GM18505 (cell line): ENCODE measurements at regions not wholly inside any gene's neighbourhood (a gene's known extent, or its start where the extent isn't known, plus 50 kb on each side); places are given as distances from the start of the nearest gene placed in this dataset.
"Not testable (repeated sequence)": the region's sequence is repeated elsewhere in the genome, so short reads cannot be mapped to it uniquely, and the experiment has no call there.

Experiments
- ATAC-seq: cut with Tn5 transposase; IDR thresholded peaks from one replicate; pipeline ENCODE4 v1.9.1; 2021; ENCODE audit not compliant: unreplicated experiment
- POLR2A ChIP-seq: IDR thresholded peaks from 4 replicates; pipeline ENCODE4 v1.6.1; 2011; ENCODE audit warnings: borderline replicate concordance; ENCODE audit not compliant: insufficient read depth, insufficient read length; ENCODE audit errors: extremely low read depth

DNA sequence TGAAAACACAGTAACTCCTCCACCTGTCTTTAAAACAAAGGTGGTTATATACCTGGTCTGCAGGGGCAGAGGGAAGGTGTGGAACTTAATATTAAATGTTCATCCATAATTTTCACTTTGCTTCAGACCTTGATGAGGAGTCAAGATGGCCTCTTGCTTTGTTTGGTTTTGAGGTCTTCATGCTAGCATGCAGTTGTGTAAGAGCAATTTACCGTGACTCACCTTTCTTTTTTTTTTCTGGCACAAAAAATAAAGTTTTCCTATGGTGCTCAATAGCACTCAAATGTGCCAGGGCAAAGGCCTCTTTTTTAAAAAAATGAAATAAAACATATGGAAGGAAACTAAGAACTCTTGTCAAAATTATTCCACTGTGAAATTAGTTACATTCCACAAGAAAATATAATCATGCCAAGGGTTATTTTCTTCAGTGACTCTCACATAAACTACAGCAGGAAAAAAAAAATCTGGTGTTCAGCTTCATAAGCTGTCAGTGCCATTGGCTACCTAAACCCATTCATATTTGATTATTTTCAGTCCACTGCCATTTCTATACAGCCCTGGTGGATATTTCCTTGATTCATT is 128.2 kb downstream of the SLC7A11 start:
- peak; percentile 38 for ATAC-seq
- no peak for TF ChIP-seq POLR2A

DNA sequence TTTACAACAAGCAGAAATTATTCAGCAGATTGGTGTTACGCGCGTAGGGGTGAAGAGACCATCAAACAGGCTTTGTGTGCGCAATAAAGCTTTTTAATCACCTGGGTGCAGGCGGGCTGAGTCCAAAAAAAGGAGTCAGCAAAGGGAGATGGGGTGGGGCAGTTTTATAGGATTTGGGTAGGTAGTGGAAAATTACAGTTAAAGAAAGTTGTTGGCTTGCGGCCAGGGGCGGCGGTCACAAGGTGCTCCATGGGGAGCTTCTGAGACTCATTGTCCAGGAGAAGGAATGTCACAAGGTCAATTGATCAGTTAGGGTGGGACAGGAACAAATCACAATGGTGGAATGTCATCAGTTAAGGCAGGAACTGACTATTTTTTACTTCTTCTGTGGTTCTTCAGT is 129.3 kb downstream of the SLC7A11 start:
- ATAC-seq, result not testable (repeated sequence)

DNA sequence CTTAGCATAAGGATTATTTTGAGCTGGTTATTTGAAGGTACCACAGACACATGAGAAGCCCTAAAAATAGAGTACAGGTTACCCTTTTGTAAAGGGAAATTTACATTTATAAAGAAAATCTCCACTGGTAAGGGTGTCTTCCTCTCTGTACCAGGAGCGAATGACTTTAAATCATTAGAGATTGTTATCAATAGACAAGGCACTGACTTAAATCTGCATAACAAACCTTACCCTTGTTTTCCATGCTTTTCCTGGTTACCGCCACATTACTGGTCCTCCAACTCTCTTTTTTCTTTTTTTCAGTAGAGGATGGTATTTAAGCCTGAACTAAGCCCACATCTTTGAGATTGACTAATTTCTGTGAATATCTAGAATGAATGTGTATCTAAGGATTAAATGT is 129.8 kb downstream of the SLC7A11 start:
- TF ChIP-seq POLR2A, result no peak
- no peak for ATAC-seq

DNA sequence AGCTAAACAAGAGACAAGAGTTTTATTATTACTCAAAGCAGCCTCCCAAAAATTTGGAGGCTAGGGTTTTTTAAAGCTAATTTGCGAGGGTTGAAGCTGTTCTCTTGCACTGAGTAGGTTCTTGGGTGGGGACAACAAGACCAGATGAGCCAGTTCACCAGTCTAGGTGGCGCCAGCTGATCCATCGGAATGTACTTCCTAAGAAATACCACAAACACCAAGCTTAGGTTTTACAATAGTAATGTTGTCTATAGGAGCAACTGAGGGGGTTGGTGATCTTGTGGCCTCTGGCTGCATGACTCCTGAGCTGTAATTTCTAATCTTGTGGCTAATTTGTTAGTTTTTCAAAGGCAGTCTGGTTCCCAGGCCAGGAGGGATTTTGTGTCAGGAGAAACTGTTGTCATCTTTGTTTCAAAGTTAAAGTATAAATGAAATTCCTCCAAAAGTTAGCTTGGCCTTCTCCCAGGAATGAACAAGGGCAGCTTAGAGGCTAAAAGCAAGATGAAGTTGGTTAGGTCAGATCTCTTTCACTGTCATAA is 130.6 kb downstream of the SLC7A11 start:
- ATAC-seq, result no peak
- no peak for TF ChIP-seq POLR2A

DNA sequence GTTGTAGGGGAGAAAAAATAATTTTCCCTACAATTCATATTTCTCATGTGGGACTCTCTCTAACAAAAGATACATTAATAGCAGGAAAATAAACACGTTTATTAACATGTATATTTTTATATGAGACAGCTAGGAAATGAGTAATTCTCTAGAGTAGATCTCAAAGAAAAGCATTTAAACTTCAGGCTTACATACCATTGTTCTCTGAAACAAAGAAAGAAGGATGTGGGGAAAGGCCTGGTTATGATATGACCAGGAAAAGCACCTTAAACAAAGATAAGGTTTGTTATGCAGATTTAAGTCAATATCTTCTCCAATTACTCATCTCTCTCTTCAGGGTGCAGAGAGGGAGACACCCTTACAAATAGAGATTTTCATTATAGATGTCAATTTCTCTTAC is 131.3 kb downstream of the SLC7A11 start:
- no peak for TF ChIP-seq POLR2A
- no peak for ATAC-seq

DNA sequence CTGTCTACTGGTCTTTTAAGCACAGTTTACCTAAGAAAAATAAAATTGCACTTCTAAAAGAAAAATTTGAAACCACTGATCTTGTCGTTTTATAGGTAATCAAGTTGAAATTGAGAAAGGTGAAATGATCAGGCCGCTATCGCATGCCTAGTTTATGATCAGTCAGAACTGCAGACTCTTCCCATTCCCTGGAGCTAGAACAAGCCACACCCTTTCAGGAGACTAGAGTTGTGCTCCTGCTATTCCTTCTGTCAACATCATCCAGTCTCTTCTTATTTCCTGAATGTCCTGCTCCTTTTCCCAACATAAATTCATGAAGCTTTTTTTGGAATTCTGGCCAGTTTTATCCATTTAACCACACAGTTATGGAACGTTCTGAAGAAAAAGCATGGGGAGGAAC is 135.1 kb downstream of the SLC7A11 start:
- no peak for ATAC-seq
- TF ChIP-seq POLR2A, result no peak

DNA sequence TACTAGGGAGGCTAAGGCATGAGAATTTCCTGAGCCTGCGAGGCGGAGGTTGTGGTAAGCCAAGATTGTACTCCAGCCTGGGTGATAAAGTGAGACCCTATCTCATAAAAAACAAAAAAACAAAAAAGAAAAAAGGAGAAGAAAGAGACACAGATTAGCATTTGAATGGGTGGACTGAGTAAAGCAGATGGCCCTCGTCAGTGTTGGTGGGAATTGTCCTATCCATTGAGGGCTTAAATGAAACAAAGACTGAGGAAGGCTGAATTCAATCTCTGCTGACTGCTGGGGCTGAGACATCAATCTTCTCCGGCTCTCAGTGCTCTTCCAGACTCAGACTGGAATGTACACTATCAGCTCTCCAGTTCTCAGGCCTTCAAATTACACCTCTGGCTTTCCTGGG is 136.8 kb downstream of the SLC7A11 start:
- no peak for ATAC-seq
- no peak for TF ChIP-seq POLR2A

DNA sequence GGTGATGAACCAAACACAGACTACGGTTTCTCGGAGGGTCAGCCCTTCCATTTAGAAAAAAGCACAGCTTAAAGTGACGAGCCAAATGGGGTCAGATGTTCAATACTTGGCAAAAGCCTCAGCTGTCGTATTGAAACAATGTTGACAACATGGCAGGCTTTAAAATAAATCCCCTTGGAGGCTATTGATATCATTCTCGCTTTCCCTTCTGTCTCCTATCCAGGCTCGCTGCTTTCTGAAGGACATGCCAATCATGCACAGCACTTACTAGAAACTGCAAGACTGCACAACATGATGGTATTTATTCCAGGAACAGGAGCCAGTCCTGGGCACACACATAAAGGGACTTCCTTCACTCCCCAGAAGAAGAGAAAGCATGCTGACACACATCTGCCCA is 137.9 kb downstream of the SLC7A11 start:
- ATAC-seq, result no peak
- TF ChIP-seq POLR2A, result no peak

DNA sequence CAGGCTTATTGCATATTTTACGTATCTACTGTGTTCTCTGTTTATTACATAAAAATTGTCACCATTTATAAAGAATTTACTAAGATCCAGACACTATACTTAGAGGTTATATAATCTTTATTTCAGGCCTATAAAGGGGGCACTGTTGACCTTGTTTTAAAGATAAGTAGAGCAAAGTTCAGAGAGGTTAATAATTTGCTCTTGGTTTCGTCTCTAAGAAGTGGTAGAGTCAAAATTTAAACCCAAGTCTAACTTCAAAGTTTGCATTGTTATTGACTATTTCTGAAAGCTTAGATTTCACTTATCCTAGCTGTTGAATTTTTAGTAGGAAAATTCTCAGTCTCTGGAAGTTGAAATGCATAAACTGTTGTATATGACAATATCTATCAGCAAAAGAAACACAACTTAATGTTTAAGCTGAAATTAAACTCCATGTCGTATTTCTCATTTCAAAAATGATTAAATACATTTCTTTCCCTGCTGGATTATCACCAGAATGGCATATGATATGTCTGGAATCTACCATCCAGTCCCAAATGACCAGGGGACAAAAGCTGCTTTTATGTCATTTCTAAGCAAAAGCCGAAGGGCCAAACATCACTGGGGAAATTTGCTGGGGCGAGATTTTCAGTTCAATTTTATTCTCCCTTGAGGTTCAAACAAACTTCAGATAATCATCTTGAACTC is 138.4 kb downstream of the SLC7A11 start:
- no peak for TF ChIP-seq POLR2A
- ATAC-seq, result no peak

DNA sequence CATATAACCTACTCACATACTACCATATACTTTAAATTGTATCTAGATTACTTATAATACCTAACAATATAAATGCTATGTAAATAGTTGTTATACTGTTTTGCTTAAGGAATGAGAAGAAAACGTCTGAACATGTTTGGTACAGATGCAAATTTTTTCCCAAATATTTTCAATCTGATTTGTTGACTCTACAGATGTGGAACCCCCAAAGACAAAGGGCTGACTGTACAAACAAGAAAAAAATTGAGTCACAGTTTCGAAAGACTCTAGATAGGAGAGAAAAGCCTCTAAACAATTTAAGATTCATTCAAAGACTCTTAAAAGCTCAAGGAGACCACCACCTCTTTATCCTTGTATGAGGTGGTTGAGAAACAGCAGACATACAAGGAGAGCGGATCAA is 142.8 kb downstream of the SLC7A11 start:
- TF ChIP-seq POLR2A, result no peak
- ATAC-seq, result no peak

DNA sequence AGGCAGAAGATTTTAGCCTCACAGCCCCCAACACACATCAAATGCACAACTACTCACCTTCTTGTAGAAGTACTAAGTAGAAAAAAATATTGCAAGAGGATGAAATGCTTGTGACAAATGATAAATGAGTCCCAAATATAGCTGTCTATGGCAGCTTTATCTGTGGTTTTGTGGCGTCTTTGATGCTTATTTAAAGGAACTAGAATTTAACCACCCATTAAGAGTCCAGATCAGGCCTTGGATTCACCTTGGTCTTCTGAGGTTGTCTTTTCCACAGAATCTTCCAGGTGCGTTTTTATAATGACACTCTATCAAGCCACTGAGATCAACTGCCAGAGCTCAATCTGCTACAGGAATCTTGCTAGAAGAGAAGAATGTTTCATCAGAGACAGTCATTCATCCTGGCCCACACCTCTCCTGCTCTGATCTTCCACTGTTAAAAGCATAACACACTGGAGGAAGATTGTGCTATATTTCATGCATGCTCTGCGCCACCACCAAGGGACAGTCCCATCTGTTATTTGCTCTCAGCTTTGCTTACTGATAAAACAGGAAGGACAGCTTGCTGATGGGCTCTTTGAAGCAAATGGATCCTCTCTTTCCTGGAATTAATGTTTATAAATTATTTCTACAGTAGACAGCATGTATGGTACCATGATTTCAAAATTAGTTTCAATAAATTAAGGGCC is 144.1 kb downstream of the SLC7A11 start:
- TF ChIP-seq POLR2A, result no peak
- ATAC-seq, result no peak

DNA sequence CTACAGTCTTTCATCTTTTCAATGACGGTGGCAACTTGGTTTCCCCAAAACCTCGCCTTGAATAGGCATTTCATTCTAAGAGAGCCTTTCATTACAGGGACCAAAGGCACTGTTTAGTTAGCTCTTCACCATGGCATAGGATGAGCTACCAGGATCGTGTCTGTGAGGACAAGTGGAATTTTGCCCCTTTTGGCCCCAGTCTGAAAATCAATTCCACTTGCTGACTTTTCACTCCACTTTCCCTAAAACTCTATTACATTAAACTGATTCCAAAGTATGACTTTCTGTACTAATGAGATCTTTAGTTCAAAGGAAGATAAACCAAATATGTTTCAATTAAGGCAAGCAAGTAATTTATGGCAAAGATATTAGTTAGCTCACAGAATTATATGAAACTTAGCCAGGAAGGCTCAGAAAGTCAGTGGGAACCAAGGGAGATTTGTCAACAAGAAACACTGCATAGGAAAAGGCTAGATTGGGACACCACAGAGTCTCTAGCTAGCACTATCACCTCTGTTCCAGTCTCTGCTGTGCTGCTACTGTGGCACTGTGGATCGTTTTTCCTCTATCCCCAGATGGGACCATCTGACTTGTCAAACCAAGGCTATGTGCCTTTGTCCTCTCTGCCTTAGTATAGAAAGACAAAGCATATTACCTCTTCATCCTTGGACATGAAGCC is 145.6 kb downstream of the SLC7A11 start:
- no peak for TF ChIP-seq POLR2A

DNA sequence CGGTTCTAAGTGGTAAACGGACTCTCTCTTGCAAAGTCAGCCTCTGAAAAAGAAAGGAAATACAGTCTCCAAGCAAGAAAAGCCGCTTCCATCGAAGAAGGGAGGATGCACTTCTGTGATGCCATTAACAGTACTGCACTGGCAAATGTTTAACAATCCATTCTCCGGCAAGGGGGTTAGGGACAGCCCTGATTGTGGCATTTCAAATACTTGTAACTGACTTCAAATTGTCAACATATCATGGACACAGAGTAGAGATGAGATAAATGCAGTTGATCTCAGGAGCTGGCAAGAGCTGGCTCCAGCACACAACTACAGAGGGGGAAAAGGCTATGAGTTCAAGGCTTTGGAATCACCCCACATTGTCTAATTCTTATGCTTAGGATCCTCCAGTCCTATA is 146.8 kb downstream of the SLC7A11 start:
- no peak for ATAC-seq

More for the DNA sequence above, 145.6 kb downstream of the SLC7A11 start:
- no peak for ATAC-seq

More for the DNA sequence above, 146.8 kb downstream of the SLC7A11 start:
- TF ChIP-seq POLR2A, result no peak
